HG03196 (cell line): ENCODE measurements at regions not wholly inside any gene's neighbourhood (a gene's known extent, or its start where the extent isn't known, plus 50 kb on each side); places are given as distances from the start of the nearest gene placed in this dataset.
"Not testable (repeated sequence)": the region's sequence is repeated elsewhere in the genome, so short reads cannot be mapped to it uniquely, and the experiment has no call there.

ENCODE experiments used
- ATAC-seq: cut with Tn5 transposase; IDR thresholded peaks from one replicate; pipeline ENCODE4 v1.9.1; 2021; ENCODE audit not compliant: unreplicated experiment

- no peak for ATAC-seq
Measured at GRCh38 chr3:164927728-164928127, 150.6 kb downstream of the SI start.

- no peak for ATAC-seq
Measured at GRCh38 chr3:164918905-164919304, 159.4 kb downstream of the SI start.

GRCh38 chr3:164912916-164913315, 165.4 kb downstream of the SI start:
- no peak for ATAC-seq

- ATAC-seq: no peak
Measured at GRCh38 chr3:164903820-164904451, 174.4 kb downstream of the SI start.

- ATAC-seq: no peak
Measured at GRCh38 chr3:164897342-164897741, 181.0 kb downstream of the SI start.

GRCh38 chr3:164890061-164890460, 188.2 kb downstream of the SI start:
- ATAC-seq: no peak

GRCh38 chr3:164883171-164883570, 195.1 kb downstream of the SI start:
- no peak for ATAC-seq

- no peak for ATAC-seq
Measured at GRCh38 chr3:164879201-164879600, 199.1 kb downstream of the SI start.

- ATAC-seq: no peak
Measured at GRCh38 chr3:164864454-164864853, 213.8 kb downstream of the SI start.

- ATAC-seq: no peak
Measured at GRCh38 chr3:164852866-164853265, 225.4 kb downstream of the SI start.

- ATAC-seq: no peak
Measured at GRCh38 chr3:164851905-164852304, 226.4 kb downstream of the SI start.

- no peak for ATAC-seq
Measured at GRCh38 chr3:164851204-164851603, 227.1 kb downstream of the SI start.

GRCh38 chr3:164848923-164849322, 229.4 kb downstream of the SI start:
- no peak for ATAC-seq

GRCh38 chr3:164845739-164846138, 232.6 kb downstream of the SI start:
- ATAC-seq: no peak

- ATAC-seq: no peak
Measured at GRCh38 chr3:164832216-164832615, 246.1 kb downstream of the SI start.

GRCh38 chr3:164818318-164818717, 260.0 kb downstream of the SI start:
- no peak for ATAC-seq

GRCh38 chr3:164814106-164814505, 264.2 kb downstream of the SI start:
- no peak for ATAC-seq

- ATAC-seq: no peak
Measured at GRCh38 chr3:164812042-164812441, 266.3 kb downstream of the SI start.

GRCh38 chr3:164806188-164806587, 272.1 kb downstream of the SI start:
- ATAC-seq: no peak

GRCh38 chr3:164794099-164794498, 284.2 kb downstream of the SI start:
- no peak for ATAC-seq

- ATAC-seq: no peak
Measured at GRCh38 chr3:164791263-164791662, 287.0 kb downstream of the SI start.

- not testable (repeated sequence) for ATAC-seq
Measured at GRCh38 chr3:164784407-164784806, 293.9 kb downstream of the SI start.

- ATAC-seq: no peak
Measured at GRCh38 chr3:164781755-164782154, 296.5 kb downstream of the SI start.
